GM12872 (cell line): ENCODE measurements at regions not wholly inside any gene's neighbourhood (a gene's known extent, or its start where the extent isn't known, plus 50 kb on each side); places are given as distances from the start of the nearest gene placed in this dataset.

Source experiments
- CTCF ChIP-seq: IDR thresholded peaks from 3 replicates; pipeline ENCODE4 v1.5.1; 2011; ENCODE audit warnings: low read depth, mild to moderate bottlenecking, low read length, moderate library complexity; ENCODE audit not compliant: insufficient read depth

DNA sequence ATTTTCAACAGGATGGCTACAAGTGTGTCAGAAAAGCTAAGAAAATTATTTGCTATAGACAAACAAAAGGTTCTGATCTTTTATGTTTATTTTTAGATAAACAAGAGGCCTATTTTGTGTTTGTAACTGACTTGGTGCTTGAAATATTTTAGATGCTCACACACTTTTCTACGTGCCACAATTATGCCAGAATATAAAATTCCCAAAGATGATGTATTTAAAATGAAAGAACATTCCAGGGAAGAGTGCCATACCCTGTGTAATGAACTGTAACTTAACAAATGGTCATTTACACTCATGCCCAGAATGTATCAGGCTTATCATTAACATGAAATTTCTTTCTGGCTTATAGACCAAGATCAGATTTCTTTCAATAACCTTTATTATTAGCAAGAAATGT is 144.9 kb upstream of the MTPN start:
- no peak for TF ChIP-seq CTCF

GRCh38 chr7:136117539-136117938 is 140.4 kb upstream of the MTPN start:
- no peak for TF ChIP-seq CTCF

- TF ChIP-seq CTCF: no peak
These were observed 139.0 kb upstream of the MTPN start for GRCh38 chr7:136116186-136116585.

- TF ChIP-seq CTCF: peak; percentile 87
These were observed 138.0 kb upstream of the MTPN start for GRCh38 chr7:136114966-136115762.

GRCh38 chr7:136105191-136105590 is 128.0 kb upstream of the MTPN start:
- TF ChIP-seq CTCF: no peak

DNA sequence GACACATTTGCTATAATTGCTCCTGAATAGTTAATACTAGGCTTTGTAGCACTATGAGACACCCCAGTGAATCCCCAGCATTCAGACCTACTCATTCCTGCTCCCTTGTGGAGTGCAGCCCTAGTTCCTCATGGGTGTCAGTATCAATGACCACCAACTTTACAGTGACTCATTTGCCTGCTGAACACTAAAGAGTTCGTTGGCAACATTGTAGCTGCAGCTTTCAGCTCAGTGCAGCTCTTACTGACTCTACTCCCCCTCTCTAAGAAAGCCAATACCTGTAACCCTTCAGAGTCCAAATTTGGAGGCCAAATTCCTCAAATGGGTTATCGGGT is 127.1 kb upstream of the MTPN start:
- no peak for TF ChIP-seq CTCF

- no peak for TF ChIP-seq CTCF
These were observed 126.5 kb upstream of the MTPN start for GRCh38 chr7:136103545-136104268.
